ENCODE measurements at regions not wholly inside any gene's neighbourhood (a gene's known extent, or its start where the extent isn't known, plus 50 kb on each side); places are given as distances from the start of the nearest gene placed in this dataset.

DNA sequence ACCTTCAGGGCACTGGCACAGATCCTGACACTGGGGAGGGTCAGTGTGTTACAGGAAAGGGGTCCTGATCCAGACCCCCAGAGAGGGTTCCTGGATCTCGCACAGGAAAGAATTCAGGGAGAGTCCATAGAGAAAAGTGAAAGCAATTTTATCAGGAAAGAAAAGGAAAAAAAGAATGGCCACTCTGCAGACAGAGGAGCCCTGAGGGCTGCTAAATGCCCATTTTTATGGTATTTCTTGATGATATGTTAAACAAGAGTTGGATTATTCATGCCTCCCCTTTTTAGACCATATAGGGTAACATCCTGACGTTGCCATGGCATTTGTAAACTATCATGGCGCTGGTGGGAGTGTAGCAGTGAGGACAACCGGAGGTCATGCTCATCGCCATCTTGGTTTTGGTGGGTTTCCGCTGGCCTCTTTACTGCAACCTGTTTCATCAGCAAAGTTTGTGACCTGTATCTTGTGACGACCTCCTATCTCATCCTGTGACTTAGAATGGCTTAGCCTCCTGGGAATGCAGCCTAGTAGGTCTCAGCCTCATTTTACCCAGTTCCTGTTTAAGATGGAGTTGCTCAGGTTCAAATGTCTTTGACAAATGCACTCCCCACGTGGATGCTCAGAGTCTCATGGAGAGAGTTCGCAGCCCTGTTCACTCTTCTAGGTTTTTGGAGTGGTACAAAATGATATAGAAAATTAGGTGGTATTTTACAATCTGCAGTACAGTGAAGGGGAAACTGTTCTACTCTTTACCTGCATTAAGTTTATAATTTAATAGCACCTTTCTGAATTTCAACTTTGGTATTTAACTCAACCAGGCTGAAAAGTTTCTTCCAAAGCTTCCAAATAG is 1363.7 kb upstream of the TMEM132C start:
- TF ChIP-seq EZH2 (IDR thresholded peaks at IDR 0.05; ENCODE audit: low read depth): no peak
- TF ChIP-seq, protein P1, sequence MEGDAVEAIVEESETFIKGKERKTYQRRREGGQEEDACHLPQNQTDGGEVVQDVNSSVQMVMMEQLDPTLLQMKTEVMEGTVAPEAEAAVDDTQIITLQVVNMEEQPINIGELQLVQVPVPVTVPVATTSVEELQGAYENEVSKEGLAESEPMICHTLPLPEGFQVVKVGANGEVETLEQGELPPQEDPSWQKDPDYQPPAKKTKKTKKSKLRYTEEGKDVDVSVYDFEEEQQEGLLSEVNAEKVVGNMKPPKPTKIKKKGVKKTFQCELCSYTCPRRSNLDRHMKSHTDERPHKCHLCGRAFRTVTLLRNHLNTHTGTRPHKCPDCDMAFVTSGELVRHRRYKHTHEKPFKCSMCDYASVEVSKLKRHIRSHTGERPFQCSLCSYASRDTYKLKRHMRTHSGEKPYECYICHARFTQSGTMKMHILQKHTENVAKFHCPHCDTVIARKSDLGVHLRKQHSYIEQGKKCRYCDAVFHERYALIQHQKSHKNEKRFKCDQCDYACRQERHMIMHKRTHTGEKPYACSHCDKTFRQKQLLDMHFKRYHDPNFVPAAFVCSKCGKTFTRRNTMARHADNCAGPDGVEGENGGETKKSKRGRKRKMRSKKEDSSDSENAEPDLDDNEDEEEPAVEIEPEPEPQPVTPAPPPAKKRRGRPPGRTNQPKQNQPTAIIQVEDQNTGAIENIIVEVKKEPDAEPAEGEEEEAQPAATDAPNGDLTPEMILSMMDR (conservative IDR thresholded peaks at IDR 0.05): no peak
